Lung (tissue), 11 donors: ENCODE measurements at regions not wholly inside any gene's neighbourhood (a gene's known extent, or its start where the extent isn't known, plus 50 kb on each side); places are given as distances from the start of the nearest gene placed in this dataset.
"Not testable (repeated sequence)": the region's sequence is repeated elsewhere in the genome, so short reads cannot be mapped to it uniquely, and the experiment has no call there.

Experiments used
- ATAC-seq: fragments of 200-7000 bp; cut with Tn5 transposase; one replicate; pipeline ENCODE4 v1.9.1; 2020; ENCODE audit warnings: moderate number of reproducible peaks; ENCODE audit not compliant: insufficient read depth, low FRiP score
- DNase-seq, 3 donors: peaks; one replicate each; pipeline ENCODE4 v3.0.0-alpha.2; 2013 to 2017
- H3K27ac ChIP-seq, 2 donors: one replicate each; pipeline ENCODE4 v1.5.1; 2013; ENCODE audit warnings: mild to moderate bottlenecking in 2 of 2, moderate library complexity in 2 of 2, control low read depth in 1 of 2, inconsistent platforms in 1 of 2, low read depth in 1 of 2, low read length in 1 of 2
- H3K27me3 ChIP-seq, 3 donors: one replicate each; pipeline ENCODE4 v1.5.1; 2013; ENCODE audit warnings: low read length in 2 of 3; ENCODE audit not compliant: control insufficient read depth in 3 of 3, insufficient read depth in 3 of 3
- H3K36me3 ChIP-seq, 4 donors: one replicate each; pipeline ENCODE4 v1.5.1; 2013; ENCODE audit warnings: low read length in 4 of 4, mild to moderate bottlenecking in 1 of 4, moderate library complexity in 1 of 4; ENCODE audit not compliant: control insufficient read depth in 4 of 4, insufficient read depth in 4 of 4
- H3K4me1 ChIP-seq, 5 donors: one replicate each; pipeline ENCODE4 v1.5.1; 2013; ENCODE audit warnings: low read length in 5 of 5, mild to moderate bottlenecking in 2 of 5, moderate library complexity in 1 of 5; ENCODE audit not compliant: control insufficient read depth in 5 of 5, insufficient read depth in 5 of 5
- H3K4me3 ChIP-seq: one replicate; pipeline ENCODE4 v1.5.1; 2013; ENCODE audit warnings: mild to moderate bottlenecking, control low read depth, moderate library complexity
- H3K9ac ChIP-seq, 2 donors: one replicate each; pipeline ENCODE4 v1.5.1; 2013; ENCODE audit warnings: low read length in 2 of 2, control low read depth in 1 of 2; ENCODE audit not compliant: insufficient read depth in 1 of 2
- H3K9me3 ChIP-seq, 4 donors: one replicate each; pipeline ENCODE4 v1.5.1; 2013; ENCODE audit warnings: low read length in 3 of 4, mild to moderate bottlenecking in 1 of 4, moderate library complexity in 1 of 4; ENCODE audit not compliant: control insufficient read depth in 4 of 4, insufficient read depth in 3 of 4
- WGBS, 2 donors: extraction: QIAGEN DNeasy Blood & Tissue Kit; methylation state at CpG; one replicate each; pipeline ENCODE4 v1.1.7; 2013; 5-methylcytosine and 5-hydroxymethylcytosine counted together
- TF ChIP-seq, protein P1 (sequence below): IDR thresholded peaks from 2 replicates; pipeline ENCODE4 v1.5.1; 2012; ENCODE audit warnings: mild to moderate bottlenecking; ENCODE audit errors: control extremely low read depth, extremely low read depth
- donor health status: control.
- donor health status: control.
- donor health status: Bipolar disorder and iron deficiency.
- donor health status: healthy.
- donor health status: DM: yes; HTN: yes; CAD: no.

DNA sequence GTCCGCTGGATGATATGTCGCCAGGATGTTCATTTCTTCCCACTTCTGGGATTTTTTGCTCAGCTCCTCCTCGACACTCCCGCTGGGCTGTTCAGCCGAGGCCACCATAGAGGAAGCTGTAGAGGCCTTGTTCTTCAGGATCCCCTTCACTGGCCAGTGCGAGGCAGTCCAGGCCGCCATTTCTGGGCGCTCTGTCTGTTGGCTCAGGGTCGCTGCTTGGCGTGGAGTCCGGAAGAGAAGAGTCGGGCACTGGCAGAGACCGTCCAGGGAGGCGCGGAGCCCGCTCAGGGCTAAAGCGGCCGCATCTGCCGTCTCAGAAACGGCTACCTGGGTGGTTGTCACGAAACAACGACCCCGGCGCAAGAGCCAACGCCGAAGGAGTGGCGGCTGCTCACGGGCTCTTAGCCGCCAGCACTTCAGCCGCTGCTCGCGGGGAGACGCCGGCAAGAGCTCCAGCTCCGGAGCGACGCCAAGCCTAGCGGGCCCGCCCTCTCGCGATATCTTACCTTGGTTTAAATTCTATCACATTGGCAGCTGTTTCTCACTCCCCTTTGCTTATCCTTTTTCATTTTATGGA is 2395.9 kb upstream of the PCDH20 start:
- not testable (repeated sequence) for H3K4me1 ChIP-seq, H3K4me3 ChIP-seq, H3K36me3 ChIP-seq, DNase-seq, H3K9ac ChIP-seq, ATAC-seq, H3K27me3 ChIP-seq, H3K27ac ChIP-seq, H3K9me3 ChIP-seq
- 90 to 92% methylated on average over 41 of the region's 41 CpGs for WGBS, 2 donors

DNA sequence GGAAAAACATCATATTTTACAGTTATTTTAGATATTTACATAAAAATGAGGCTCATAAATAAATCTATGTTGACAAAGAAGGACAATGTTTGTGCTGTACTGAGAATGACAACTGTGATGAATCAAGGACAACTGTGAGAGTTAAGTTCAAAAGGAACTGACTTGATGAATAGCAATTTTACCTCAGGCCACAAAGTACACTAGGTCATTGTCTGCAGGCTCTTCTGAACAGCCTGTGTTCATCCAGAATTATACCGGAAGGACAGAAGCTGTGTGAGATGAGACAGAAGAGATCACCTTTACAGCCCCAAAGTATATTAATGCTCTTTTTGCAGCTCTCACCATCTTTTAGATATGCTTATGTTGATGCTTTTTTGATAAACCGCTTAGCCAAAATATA is 2375.5 kb upstream of the PCDH20 start:
- not testable (repeated sequence) for H3K9ac ChIP-seq, H3K9me3 ChIP-seq, ATAC-seq, DNase-seq, H3K27me3 ChIP-seq, H3K27ac ChIP-seq, H3K4me1 ChIP-seq, H3K4me3 ChIP-seq, H3K36me3 ChIP-seq
- 92 to 93% methylated on average over 2 of the region's 2 CpGs for WGBS, 2 donors

GRCh38 chr13:63774133-63774532 is 2358.5 kb upstream of the PCDH20 start:
- no peak for DNase-seq
- Histone ChIP-seq H3K36me3 (no peaks in the 10 kb centered on the region), H3K4me3 (no peak overlapping the region), H3K9ac (no peak overlapping the region), H3K27ac (no peak overlapping the region), H3K9me3 (no peaks in the 10 kb centered on the region), H3K4me1 (no peaks in the 10 kb centered on the region), H3K27me3 (no peaks in the 10 kb centered on the region)
- no peak for ATAC-seq
- WGBS, 2 donors, result 78 to 83% methylated on average over 2 of the region's 2 CpGs
- TF ChIP-seq, protein P1, sequence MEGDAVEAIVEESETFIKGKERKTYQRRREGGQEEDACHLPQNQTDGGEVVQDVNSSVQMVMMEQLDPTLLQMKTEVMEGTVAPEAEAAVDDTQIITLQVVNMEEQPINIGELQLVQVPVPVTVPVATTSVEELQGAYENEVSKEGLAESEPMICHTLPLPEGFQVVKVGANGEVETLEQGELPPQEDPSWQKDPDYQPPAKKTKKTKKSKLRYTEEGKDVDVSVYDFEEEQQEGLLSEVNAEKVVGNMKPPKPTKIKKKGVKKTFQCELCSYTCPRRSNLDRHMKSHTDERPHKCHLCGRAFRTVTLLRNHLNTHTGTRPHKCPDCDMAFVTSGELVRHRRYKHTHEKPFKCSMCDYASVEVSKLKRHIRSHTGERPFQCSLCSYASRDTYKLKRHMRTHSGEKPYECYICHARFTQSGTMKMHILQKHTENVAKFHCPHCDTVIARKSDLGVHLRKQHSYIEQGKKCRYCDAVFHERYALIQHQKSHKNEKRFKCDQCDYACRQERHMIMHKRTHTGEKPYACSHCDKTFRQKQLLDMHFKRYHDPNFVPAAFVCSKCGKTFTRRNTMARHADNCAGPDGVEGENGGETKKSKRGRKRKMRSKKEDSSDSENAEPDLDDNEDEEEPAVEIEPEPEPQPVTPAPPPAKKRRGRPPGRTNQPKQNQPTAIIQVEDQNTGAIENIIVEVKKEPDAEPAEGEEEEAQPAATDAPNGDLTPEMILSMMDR, result no peak

- no peaks in the 10 kb centered on the region for H3K9me3 ChIP-seq
- no peak overlapping the region for H3K27ac ChIP-seq
- H3K9ac ChIP-seq, result no peak overlapping the region
- no peaks in the 10 kb centered on the region for H3K4me1 ChIP-seq
- ATAC-seq (no peak), DNase-seq (no peak)
- WGBS, 2 donors, result 72 to 85% methylated on average over 3 of the region's 3 CpGs
- no peaks in the 10 kb centered on the region for H3K27me3 ChIP-seq
- TF ChIP-seq, protein P1, result no peak
- H3K4me3 ChIP-seq, result no peak overlapping the region
- H3K36me3 ChIP-seq, result no peaks in the 10 kb centered on the region
Measured at GRCh38 chr13:63773476-63773875, 2357.8 kb upstream of the PCDH20 start.

GRCh38 chr13:63757683-63758082 is 2342.0 kb upstream of the PCDH20 start:
- not testable (repeated sequence) for H3K4me3 ChIP-seq, H3K36me3 ChIP-seq, H3K9ac ChIP-seq, ATAC-seq, H3K27ac ChIP-seq, H3K27me3 ChIP-seq, DNase-seq, H3K9me3 ChIP-seq, H3K4me1 ChIP-seq
- 67 to 84% methylated on average over 4 of the region's 5 CpGs for WGBS, 2 donors

DNA sequence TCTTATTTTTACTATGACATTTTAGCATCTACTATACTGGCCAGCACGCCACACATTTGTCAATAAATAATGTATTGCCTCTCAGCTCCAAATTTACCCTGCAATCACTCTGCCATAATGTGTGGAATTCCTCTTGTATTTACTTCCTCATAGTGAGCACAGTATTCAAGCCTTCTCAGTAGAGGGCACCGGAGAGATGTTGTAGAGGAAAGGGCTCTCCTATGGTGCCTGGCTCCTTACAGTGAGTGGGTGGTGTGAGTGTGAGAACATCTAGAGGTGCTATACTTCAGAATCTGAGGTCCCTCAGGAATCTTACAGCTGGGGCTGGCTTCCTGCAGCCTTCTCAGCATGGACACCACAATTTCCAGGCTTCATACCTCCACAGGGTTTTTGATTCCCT is 2334.2 kb upstream of the PCDH20 start:
- not testable (repeated sequence) for DNase-seq, H3K9me3 ChIP-seq, H3K36me3 ChIP-seq, ATAC-seq, H3K27me3 ChIP-seq, H3K4me1 ChIP-seq, H3K9ac ChIP-seq, H3K4me3 ChIP-seq, H3K27ac ChIP-seq
- WGBS, 2 donors, result no CpG with 5 or more reads among the region's 2 CpGs

GRCh38 chr13:63741814-63742101 is 2326.1 kb upstream of the PCDH20 start:
- not testable (repeated sequence) for H3K9ac ChIP-seq, H3K4me1 ChIP-seq, DNase-seq, H3K27ac ChIP-seq, H3K4me3 ChIP-seq, H3K9me3 ChIP-seq, ATAC-seq, H3K36me3 ChIP-seq, H3K27me3 ChIP-seq
- WGBS, 2 donors, result 95 to 96% methylated on average over 18 to 19 of the region's 19 CpGs
